GM12873 (cell line): ENCODE measurements at regions not wholly inside any gene's neighbourhood (a gene's known extent, or its start where the extent isn't known, plus 50 kb on each side); places are given as distances from the start of the nearest gene placed in this dataset.

Experiments used
- TF ChIP-seq, protein P1 (sequence below): IDR thresholded peaks from 2 replicates; pipeline ENCODE4 v1.5.1; 2012; ENCODE audit warnings: low read depth, mild to moderate bottlenecking, moderate library complexity, low read length, control low read depth; ENCODE audit not compliant: insufficient read depth; ENCODE audit errors: missing control alignments

DNA sequence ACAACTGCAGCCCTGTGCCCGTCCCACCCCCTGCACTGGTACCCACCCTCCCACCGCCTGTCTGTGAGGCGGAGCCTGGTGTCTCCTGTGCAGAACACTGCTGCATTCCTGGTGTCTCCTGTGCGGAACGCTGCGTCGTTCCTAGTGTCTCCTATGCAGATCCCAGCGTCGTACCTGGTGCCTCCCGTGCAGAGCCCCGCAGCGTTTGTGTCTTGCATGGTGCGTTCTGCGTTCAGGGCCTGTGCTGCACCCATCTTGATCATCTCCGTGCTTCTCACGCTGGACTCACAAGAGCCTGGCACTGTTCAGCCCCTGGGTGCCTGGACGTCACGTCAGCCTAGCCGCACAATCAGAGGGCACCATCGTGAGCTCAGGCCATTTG lies 248.6 kb upstream of the SALL3 start:
- TF ChIP-seq, protein P1, sequence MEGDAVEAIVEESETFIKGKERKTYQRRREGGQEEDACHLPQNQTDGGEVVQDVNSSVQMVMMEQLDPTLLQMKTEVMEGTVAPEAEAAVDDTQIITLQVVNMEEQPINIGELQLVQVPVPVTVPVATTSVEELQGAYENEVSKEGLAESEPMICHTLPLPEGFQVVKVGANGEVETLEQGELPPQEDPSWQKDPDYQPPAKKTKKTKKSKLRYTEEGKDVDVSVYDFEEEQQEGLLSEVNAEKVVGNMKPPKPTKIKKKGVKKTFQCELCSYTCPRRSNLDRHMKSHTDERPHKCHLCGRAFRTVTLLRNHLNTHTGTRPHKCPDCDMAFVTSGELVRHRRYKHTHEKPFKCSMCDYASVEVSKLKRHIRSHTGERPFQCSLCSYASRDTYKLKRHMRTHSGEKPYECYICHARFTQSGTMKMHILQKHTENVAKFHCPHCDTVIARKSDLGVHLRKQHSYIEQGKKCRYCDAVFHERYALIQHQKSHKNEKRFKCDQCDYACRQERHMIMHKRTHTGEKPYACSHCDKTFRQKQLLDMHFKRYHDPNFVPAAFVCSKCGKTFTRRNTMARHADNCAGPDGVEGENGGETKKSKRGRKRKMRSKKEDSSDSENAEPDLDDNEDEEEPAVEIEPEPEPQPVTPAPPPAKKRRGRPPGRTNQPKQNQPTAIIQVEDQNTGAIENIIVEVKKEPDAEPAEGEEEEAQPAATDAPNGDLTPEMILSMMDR: no peak

DNA sequence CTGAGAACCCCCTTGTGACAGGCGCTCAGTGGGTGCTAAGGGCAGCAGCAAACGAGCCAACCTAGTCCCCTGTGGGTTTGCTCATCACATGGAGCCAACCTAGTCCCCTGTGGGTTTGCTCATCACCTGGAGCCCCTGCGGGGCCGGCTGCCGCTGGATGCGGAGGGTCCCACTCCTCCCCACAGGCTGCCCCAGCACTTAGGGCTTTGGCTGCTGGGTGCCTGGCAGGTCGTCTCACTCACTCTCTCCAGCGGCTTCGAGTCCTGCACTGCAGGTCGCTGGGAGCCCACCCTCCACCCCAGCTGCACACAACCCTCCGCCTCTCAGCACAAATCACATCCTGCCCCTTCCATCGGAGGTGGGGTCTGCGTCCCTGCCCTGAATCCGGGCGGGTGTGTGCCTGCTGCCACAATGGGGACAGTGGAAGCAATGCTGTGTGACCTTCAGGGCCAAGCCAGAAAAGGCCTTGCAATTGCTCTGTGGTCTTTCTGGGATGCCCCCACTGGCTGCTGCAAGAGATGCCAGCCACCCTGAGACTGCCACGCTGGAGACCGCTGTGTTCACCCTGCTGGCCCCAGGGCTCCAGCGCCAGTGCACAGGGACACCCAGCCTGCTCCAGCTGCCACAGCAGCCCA lies 248.1 kb upstream of the SALL3 start:
- TF ChIP-seq, protein P1: no peak

DNA sequence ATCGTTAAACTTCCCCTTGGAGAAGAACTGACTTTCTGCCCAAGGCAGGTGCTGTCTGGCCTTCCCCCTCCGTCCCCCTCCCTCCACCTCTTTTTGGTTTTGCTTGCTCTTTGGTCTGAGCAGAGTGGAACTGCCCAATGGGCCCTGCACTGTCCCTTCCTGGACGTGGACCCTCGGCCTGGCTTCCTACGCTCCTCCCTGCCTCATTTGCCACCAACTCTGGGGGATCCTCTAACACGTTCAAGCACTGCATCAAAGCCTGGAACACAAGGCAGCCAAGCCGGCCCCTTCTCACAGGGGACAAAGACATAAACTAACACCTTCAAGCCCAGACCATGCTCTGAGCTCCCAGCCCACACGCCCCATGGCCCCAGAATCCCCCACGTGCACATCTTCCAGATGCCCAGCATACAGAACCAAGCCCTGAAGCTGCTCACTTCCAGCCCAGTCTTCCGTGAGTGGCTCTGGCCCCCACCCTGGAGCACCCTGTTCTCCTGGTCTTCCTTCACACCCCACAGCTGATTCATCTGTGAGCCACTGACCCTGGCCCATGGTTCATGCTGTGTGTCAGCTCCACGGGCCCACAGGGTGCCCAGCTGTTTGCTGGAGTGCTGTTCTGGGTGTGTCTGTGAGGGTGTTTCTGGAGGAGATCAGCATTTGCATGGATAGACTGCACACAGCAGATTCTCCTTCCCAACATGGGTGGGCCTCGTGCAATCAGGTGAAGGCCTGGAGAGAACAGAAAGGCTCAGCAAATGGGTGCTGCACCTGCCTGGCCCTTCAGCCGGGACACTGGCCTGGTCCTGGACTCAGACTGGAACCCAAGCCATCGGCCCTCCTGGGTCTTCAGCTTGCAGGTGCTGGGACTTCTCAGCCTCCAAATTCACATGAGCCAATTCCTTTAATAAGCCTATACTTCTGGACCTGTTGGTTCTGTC lies 247.1 kb upstream of the SALL3 start:
- TF ChIP-seq, protein P1: no peak

DNA sequence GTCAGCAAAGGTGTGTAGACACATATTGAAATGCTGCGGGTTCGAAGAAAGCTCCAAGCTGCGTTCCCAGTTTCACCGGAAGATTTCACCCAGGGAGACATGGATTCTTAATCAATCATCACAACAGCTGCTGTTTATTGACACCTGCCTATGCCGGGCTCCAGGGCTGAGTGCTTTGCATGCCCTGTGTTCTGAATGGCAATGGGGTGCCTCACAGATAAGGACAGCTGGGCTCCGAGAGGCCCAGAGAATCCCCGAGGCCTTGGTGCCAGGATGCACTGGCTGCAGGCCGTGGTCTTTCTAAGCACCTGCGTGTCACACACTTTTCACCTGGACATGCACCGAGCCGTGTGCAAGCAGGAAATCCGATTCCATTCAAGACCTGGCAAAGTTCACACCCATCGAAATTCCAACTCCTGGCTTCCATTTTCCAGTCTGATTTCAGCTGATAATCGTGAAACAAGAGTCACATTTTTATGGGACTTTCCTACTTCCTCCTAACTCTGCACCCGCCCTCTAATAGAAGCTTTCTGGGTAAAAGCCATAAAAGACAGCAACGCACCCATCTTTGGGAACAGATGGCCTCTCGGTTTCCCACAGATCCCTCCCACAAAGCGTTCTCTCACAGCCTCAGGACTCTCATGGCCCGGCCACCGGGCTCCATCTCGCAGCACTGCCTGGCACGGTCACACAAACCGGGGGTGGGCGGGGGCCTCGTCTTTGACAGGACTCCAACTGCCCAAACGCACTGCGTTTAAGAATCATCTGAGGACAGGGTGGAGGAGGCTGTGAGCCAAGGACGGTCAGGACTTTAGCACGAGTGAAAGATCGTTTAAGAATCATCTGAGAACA lies 245.6 kb upstream of the SALL3 start:
- TF ChIP-seq, protein P1: no peak

DNA sequence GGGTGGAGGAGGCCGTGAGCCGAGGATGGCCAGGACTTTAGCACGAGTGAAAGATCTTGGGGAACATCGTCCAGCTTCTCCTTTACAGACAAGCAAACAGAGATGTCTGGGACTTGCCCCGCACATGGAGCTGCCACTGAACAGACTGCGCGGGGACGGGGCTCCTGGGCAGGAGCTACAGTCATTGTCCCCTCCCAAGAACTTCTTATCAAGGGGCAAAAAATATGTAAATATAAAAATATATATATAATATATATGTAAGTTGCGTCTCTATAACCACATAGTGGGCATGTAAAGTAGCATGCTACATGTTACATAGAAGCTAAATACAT lies 245.0 kb upstream of the SALL3 start:
- TF ChIP-seq, protein P1: no peak

DNA sequence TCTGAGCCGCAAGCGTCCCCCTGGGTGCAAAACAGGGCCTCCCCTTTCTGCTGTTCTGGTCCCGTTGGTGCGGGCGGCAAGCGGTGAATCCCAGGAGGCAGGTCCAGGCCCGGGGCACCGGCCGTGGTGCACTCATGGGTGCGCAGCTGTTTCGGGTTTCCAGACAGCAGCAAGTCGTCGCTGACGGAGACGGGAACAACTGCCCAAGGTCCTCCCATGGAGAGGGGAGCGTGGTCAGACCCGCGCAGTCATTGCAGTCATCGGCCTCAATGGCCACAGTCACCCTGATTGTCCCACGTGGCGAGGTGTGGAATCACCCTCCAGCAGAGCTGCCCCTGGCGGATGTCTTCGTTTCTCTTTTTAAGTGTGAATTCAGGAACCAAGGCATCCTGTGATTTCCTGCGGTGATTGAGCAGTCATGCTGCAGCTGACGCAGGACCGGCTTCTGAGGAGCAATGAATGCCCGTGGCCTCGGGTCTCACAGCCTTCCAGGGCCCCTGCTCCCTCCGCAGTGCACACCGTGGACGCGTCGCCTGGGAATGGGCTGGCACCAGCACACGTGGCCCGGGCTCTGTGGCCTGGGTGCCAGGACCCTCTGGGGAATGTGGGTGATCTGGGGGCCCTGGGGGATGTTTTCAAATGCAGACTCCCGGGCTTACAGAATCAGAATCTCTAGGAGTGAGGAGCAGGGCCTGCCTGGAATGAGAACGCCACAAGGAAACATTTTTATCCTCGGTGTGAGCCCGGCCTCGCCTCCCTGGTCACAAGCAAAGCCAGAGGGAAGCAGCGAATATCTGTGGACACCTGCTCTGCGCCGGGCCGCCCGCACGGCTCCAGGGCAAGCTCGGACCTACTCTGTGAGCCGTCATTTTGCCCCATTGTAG lies 244.2 kb upstream of the SALL3 start:
- TF ChIP-seq, protein P1: no peak
